OCI-LY7 (cell line): ENCODE measurements at regions not wholly inside any gene's neighbourhood (a gene's known extent, or its start where the extent isn't known, plus 50 kb on each side); places are given as distances from the start of the nearest gene placed in this dataset.

ENCODE experiments used
- EZH2phosphoT487 ChIP-seq: fragments of 200-600 bp; sonication (generic); IDR thresholded peaks from 2 replicates; pipeline ENCODE4 v1.6.1; 2018; ENCODE audit warnings: low read depth, borderline replicate concordance, mild to moderate bottlenecking, mixed run types, antibody characterized with exemption, low read length, moderate library complexity, mixed read lengths
- TF ChIP-seq, protein P1 (sequence below): fragments of 200-600 bp; sonication (generic); conservative IDR thresholded peaks from 2 replicates; pipeline ENCODE4 v1.5.1; 2014; ENCODE audit warnings: mild to moderate bottlenecking, antibody characterized with exemption, low read length, moderate library complexity, mixed read lengths

DNA sequence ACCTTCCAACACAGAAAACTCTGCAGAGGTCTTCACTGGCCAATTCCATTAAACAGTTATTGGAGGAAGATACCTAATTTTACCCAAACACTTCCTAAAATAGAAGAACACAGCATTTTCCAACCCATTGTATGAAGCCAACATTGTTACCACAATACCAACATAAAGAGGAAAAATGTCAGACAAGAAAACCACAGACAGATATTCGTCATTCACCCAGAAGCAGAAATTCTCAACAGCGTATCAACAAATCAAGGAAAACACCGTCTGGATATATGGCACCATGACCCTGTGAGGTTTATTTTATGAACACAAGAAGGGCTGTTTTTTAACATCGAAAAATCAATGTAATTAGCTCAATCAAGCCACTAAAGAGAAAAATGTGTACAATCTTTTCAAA, 255.6 kb downstream of the ASMT start:
- no peak for TF ChIP-seq EZH2phosphoT487
- TF ChIP-seq, protein P1, sequence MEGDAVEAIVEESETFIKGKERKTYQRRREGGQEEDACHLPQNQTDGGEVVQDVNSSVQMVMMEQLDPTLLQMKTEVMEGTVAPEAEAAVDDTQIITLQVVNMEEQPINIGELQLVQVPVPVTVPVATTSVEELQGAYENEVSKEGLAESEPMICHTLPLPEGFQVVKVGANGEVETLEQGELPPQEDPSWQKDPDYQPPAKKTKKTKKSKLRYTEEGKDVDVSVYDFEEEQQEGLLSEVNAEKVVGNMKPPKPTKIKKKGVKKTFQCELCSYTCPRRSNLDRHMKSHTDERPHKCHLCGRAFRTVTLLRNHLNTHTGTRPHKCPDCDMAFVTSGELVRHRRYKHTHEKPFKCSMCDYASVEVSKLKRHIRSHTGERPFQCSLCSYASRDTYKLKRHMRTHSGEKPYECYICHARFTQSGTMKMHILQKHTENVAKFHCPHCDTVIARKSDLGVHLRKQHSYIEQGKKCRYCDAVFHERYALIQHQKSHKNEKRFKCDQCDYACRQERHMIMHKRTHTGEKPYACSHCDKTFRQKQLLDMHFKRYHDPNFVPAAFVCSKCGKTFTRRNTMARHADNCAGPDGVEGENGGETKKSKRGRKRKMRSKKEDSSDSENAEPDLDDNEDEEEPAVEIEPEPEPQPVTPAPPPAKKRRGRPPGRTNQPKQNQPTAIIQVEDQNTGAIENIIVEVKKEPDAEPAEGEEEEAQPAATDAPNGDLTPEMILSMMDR = no peak
